HEK293T (cell line): ENCODE measurements at regions not wholly inside any gene's neighbourhood (a gene's known extent, or its start where the extent isn't known, plus 50 kb on each side); places are given as distances from the start of the nearest gene placed in this dataset.

Experiments used
- CTCF ChIA-PET: fragments of 350-600 bp; formaldehyde crosslinking; extraction: SDS; loops from one replicate; lab custom pipeline; 2021; ENCODE audit warnings: antibody characterized with exemption, inconsistent platforms; lab: Yijun Ruan, JAX
- POLR2A ChIA-PET: fragments of 350-600 bp; formaldehyde crosslinking; extraction: SDS; loops from one replicate; lab custom pipeline; 2020; ENCODE audit warnings: antibody characterized with exemption, inconsistent platforms; lab: Yijun Ruan, JAX
- DNase-seq: peaks from one replicate; pipeline ENCODE4 v3.0.0; 2012; ENCODE audit warnings: mixed read lengths; ENCODE audit errors: extremely low spot score
- ARNT ChIP-seq: fragments of 450-650 bp; IDR thresholded peaks from 2 replicates; pipeline ENCODE4 v1.6.1; 2017; ENCODE audit warnings: mild to moderate bottlenecking
- BHLHE40 ChIP-seq: fragments of 450-650 bp; IDR thresholded peaks from 2 replicates; pipeline ENCODE4 v1.6.1; 2016; ENCODE audit warnings: mild to moderate bottlenecking, moderate library complexity, borderline replicate concordance
- CTBP1 ChIP-seq: fragments of 450-650 bp; IDR thresholded peaks from 2 replicates; pipeline ENCODE4 v1.6.1; 2016; ENCODE audit warnings: borderline replicate concordance
- ELF4 ChIP-seq: fragments of 450-650 bp; IDR thresholded peaks from 2 replicates; pipeline ENCODE4 v1.6.1; 2017; ENCODE audit warnings: antibody characterized with exemption
- FOXA1 ChIP-seq: fragments of 450-650 bp; IDR thresholded peaks from 2 replicates; pipeline ENCODE4 v1.6.1; 2016; ENCODE audit warnings: mild to moderate bottlenecking
- FOXK2 ChIP-seq: fragments of 450-650 bp; IDR thresholded peaks from 2 replicates; pipeline ENCODE4 v1.6.1; 2016; ENCODE audit warnings: mild to moderate bottlenecking
- FOXM1 ChIP-seq: fragments of 450-650 bp; IDR thresholded peaks from 2 replicates; pipeline ENCODE4 v1.6.1; 2017; ENCODE audit warnings: mild to moderate bottlenecking, borderline replicate concordance
- HDGF ChIP-seq: fragments of 450-650 bp; IDR thresholded peaks from 2 replicates; pipeline ENCODE4 v1.6.1; 2017; ENCODE audit warnings: antibody characterized with exemption, borderline replicate concordance
- L3MBTL2 ChIP-seq: fragments of 450-650 bp; conservative IDR thresholded peaks from 2 replicates; pipeline ENCODE4 v1.6.1; 2016; ENCODE audit warnings: mild to moderate bottlenecking
- LEF1 ChIP-seq: fragments of 450-650 bp; IDR thresholded peaks from 2 replicates; pipeline ENCODE4 v1.6.1; 2017; ENCODE audit warnings: mild to moderate bottlenecking, borderline replicate concordance
- NFRKB ChIP-seq: fragments of 450-650 bp; IDR thresholded peaks from 2 replicates; pipeline ENCODE4 v1.6.1; 2016; ENCODE audit warnings: mild to moderate bottlenecking, moderate library complexity
- PKNOX1 ChIP-seq: fragments of 450-650 bp; IDR thresholded peaks from 2 replicates; pipeline ENCODE4 v1.6.1; 2016
- SP1 ChIP-seq: fragments of 450-650 bp; IDR thresholded peaks from 2 replicates; pipeline ENCODE4 v1.6.1; 2017
- SUZ12 ChIP-seq: fragments of 450-650 bp; IDR thresholded peaks from 2 replicates; pipeline ENCODE4 v1.6.1; 2016; ENCODE audit warnings: mild to moderate bottlenecking
- TARDBP ChIP-seq: fragments of 450-650 bp; IDR thresholded peaks from 2 replicates; pipeline ENCODE4 v1.6.1; 2016
- ZNF384 ChIP-seq: fragments of 450-650 bp; IDR thresholded peaks from 2 replicates; pipeline ENCODE4 v1.6.1; 2016

DNA sequence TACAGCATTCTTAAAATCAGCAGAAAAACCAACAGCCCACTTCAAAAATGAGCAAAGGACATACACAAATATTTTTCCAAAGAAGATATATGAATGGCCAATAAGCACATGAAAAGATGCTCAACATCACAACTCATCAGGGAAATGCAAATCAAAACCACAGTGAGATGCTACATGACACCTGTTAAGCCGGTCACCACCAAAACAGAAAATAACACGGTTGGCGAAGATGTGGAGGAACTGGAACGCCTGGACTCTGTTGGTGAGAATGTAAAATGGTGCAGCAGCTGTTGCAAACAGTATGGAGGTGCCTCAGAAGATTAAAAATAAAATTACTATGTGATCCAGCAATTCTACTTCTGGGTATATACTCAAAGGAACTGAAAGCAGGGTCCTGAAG lies 184.8 kb downstream of the INHBB start:
- ChIA-PET POLR2A (no interaction called here), CTCF (no interaction called here)
- DNase-seq = no peak

DNA sequence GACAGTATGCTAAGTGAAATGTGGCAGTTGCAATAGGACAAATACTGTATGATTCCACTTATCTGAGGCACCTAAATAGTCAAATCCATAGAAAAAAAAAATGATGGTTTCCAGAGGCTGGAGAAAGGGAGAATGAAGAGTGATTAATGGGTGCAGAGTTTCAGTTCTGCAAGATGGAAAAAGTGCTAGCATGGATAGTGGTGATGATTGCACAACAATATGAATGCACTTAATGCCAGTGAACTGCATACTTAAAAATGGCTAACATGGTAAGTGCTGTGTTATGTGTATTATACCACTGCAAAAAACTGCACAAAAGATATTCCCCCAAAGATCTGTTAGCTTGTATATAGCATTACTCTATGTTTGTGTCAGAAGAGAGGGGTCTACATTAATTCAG lies 185.4 kb downstream of the INHBB start:
- DNase-seq = no peak
- ChIA-PET CTCF (no interaction called here), POLR2A (no interaction called here)
- TF ChIP-seq FOXM1 (no peak), L3MBTL2 (no peak), TARDBP (no peak), ELF4 (no peak), SUZ12 (no peak), FOXA1 (no peak), CTBP1 (no peak), NFRKB (no peak), ZNF384 (no peak), HDGF (no peak), SP1 (no peak)

More for the DNA sequence above, 184.8 kb downstream of the INHBB start:
- TF ChIP-seq FOXK2 (no peak), ELF4 (no peak), PKNOX1 (no peak), HDGF (no peak), FOXM1 (no peak), CTBP1 (no peak), SUZ12 (no peak), SP1 (no peak), NFRKB (no peak), ARNT (no peak), TARDBP (no peak)

DNA sequence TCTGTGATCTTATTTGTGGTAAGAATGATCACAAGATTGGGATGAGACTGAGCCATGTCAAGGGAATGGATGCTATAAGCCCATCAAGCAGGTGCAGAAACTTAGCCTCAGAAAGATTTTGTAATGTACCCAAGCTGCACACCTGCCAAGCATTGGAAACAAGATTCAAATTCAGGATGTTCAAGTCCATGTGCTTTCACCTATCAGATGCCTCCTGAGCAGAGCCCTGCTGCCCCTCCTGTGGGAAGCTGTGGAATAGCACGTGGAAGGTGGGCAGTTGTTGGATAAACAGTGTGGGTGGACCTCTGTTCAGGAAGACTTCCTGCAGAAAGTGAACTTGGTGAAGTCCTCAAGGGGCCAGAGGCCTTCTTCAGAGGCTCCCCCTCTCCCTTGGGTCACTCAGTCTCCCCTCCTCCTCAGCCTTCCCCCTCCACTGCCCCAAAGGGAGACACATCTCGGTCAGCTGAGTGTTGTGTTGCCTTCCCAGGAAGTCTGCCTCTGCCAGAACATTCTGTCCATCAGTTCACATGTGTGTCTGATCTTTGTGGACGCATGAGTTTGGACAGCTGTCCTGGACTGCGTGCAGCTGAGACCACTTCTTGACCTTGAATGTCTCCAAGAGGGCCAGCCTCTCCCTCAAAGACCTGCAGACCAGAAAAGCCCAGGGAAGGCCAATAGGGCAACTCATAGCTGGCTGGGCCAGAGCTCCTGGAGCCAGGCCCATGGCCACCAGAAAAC lies 186.1 kb downstream of the INHBB start:
- POLR2A ChIA-PET = no interaction called here
- DNase-seq = no peak
- CTCF ChIA-PET = interaction anchor here (1.0 kb wide), 1 partner anchor 11 kb away, joined by 3 read pairs; no protein-coding TSS in a partner anchor
- TF ChIP-seq FOXM1 = no peak
- TF ChIP-seq FOXK2 = no peak
- TF ChIP-seq ZNF384 = no peak
- no peak for TF ChIP-seq LEF1
- TF ChIP-seq NFRKB = no peak
- no peak for TF ChIP-seq L3MBTL2
- TF ChIP-seq BHLHE40 = no peak
- no peak for TF ChIP-seq ARNT
- no peak for TF ChIP-seq SP1
- no peak for TF ChIP-seq TARDBP
- TF ChIP-seq FOXA1 = no peak

DNA sequence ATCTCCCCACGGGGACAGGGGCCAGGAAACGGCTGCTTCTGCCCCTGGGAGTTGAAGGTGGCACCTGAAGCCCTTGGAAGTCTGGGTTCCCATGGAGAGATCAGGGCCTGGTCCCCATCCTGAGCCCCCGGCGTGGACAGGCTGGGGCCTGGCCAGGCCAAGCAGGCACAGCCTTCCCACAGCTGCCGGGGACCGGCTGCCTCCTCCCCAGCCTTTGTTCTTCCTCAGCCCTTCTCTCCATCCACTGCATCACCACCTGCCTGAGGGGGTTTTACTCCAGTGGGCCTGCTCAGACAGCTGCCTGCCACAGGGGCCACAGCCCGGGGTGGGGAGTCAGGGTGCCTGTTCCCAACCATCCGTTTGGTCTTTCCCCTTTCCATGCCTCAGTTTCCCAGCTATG lies 187.7 kb downstream of the INHBB start:
- CTCF ChIA-PET = no interaction called here
- DNase-seq = no peak
- TF ChIP-seq FOXK2 = no peak
- TF ChIP-seq L3MBTL2 = no peak
- TF ChIP-seq CTBP1 = no peak
- TF ChIP-seq HDGF = no peak
- TF ChIP-seq BHLHE40 = no peak
- TF ChIP-seq ARNT = no peak
- TF ChIP-seq PKNOX1 = no peak
- TF ChIP-seq ELF4 = no peak
- TF ChIP-seq SUZ12 = no peak
- TF ChIP-seq FOXA1 = no peak
- POLR2A ChIA-PET = interaction anchor here (1.1 kb wide), 1 partner anchor 13 kb away, joined by 4 read pairs; no protein-coding TSS in a partner anchor

GRCh38 chr2:120534457-120534856 lies 188.5 kb downstream of the INHBB start:
- no peak for DNase-seq
- TF ChIP-seq PKNOX1 (no peak), HDGF (no peak), TARDBP (no peak), CTBP1 (no peak), NFRKB (no peak), LEF1 (no peak), FOXK2 (no peak), L3MBTL2 (no peak), ELF4 (no peak), BHLHE40 (no peak), SP1 (no peak), SUZ12 (no peak), ARNT (no peak), FOXM1 (no peak), FOXA1 (no peak), ZNF384 (no peak)
- ChIA-PET CTCF (interaction anchor here (0.9 kb wide), 1 partner anchor 14 kb away, joined by 3 read pairs; no protein-coding TSS in a partner anchor), POLR2A (no interaction called here)

DNA sequence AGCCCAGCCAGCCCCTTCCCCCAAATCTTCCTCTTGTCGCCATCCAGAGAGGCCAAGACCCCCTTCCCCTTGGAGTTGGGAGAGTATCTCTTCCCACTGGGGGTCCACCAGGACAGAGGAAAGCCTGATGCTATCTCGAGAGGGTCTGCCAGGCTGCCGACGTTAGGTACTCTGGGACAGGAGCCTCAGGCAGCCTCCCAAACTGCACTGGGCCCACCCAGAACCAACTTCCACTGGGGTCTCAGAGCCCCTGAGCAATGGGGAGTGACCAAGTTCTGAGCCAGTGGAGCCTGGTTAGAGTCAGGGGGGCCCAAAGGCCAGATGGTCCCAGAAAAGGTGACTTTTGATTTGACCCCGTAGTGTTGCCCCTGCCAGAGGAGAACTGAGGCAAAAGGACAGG lies 189.1 kb downstream of the INHBB start:
- POLR2A ChIA-PET = no interaction called here

More for the DNA sequence above, 189.1 kb downstream of the INHBB start:
- no peak for DNase-seq
- CTCF ChIA-PET = interaction anchor here (0.9 kb wide), 1 partner anchor 14 kb away, joined by 3 read pairs; no protein-coding TSS in a partner anchor
- no peak for TF ChIP-seq ARNT
- no peak for TF ChIP-seq NFRKB
- TF ChIP-seq ELF4 = no peak
- TF ChIP-seq LEF1 = no peak
- no peak for TF ChIP-seq PKNOX1
- no peak for TF ChIP-seq ZNF384
- TF ChIP-seq FOXK2 = no peak
- no peak for TF ChIP-seq FOXM1
- no peak for TF ChIP-seq CTBP1
- no peak for TF ChIP-seq SUZ12
- no peak for TF ChIP-seq HDGF
- TF ChIP-seq L3MBTL2 = no peak
- TF ChIP-seq TARDBP = no peak
- TF ChIP-seq FOXA1 = no peak
- no peak for TF ChIP-seq BHLHE40
- no peak for TF ChIP-seq SP1
